ENCODE measurements at regions not wholly inside any gene's neighbourhood (a gene's known extent, or its start where the extent isn't known, plus 50 kb on each side); places are given as distances from the start of the nearest gene placed in this dataset.

DNA sequence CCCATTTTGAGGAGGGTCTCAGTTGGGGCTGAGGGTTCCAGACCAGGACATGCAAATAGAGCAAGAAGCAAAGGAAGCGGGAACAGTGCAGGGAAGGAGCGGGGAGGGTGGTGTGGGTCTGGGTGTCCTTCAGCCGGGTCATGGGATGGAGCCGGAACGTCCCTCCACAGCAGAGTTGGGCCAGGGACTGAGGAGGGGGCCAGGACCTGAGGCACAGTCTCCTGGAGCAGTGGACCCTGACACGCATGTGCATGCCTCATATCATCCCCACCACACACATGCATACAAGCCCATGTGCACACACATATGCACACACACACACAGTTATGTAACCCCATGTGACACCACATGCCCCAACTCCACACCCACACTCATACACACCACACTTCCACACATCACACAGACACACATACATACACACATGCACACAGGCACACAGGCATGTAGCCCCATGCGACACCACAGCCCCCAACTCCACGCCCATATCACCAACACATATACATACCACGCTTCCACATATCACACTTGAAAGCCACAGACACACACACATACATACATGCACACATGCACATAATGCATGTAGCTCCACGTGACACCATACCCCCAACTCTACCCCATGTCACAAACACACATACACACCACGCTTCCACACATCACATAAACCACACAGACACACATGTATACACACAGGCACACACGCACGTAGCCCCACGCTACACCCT lies 1026.6 kb downstream of the BRD1 start:
- Histone ChIP-seq H3K36me3 (replicated peaks; ENCODE audit: insufficient read depth, low read length) (no peaks in the 10 kb centered on the region), H3K4me1 (ENCODE audit: low read length) (no peaks in the 10 kb centered on the region), H3K27ac (ENCODE audit: low read length) (no peak overlapping the region), H3K9ac (ENCODE audit: low read length) (no peak overlapping the region), H3K79me2 (ENCODE audit: low read length) (no peaks in the 10 kb centered on the region), H3K9me2 (replicated peaks; ENCODE audit: insufficient read depth, low read length) (no peaks in the 10 kb centered on the region), H3K4me2 (ENCODE audit: low read depth, low read length) (no peak overlapping the region), H2AFZ (ENCODE audit: low read length) (no peak overlapping the region), H3K27me3 (replicated peaks; ENCODE audit: insufficient read depth, low read length) (no peaks in the 10 kb centered on the region), H3F3A (ENCODE audit: insufficient read depth, low read length) (no peaks in the 10 kb centered on the region), H4K20me1 (ENCODE audit: insufficient read depth, low read length) (no peaks in the 10 kb centered on the region), H3K9me3 (replicated peaks; ENCODE audit: insufficient read depth, low read length) (no peaks in the 10 kb centered on the region), H3K4me3 (ENCODE audit: low read length) (no peak overlapping the region)
- TF ChIP-seq EZH2 (optimal IDR thresholded peaks at IDR 0.05; ENCODE audit: low read depth, low read length) (no peak), EZH2phosphoT487 (IDR thresholded peaks at IDR 0.05; ENCODE audit: low read length) (no peak)
- TF ChIP-seq, protein P1, sequence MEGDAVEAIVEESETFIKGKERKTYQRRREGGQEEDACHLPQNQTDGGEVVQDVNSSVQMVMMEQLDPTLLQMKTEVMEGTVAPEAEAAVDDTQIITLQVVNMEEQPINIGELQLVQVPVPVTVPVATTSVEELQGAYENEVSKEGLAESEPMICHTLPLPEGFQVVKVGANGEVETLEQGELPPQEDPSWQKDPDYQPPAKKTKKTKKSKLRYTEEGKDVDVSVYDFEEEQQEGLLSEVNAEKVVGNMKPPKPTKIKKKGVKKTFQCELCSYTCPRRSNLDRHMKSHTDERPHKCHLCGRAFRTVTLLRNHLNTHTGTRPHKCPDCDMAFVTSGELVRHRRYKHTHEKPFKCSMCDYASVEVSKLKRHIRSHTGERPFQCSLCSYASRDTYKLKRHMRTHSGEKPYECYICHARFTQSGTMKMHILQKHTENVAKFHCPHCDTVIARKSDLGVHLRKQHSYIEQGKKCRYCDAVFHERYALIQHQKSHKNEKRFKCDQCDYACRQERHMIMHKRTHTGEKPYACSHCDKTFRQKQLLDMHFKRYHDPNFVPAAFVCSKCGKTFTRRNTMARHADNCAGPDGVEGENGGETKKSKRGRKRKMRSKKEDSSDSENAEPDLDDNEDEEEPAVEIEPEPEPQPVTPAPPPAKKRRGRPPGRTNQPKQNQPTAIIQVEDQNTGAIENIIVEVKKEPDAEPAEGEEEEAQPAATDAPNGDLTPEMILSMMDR (IDR thresholded peaks at IDR 0.05; ENCODE audit: low read length), result no peak
- no peak for DNase-seq

DNA sequence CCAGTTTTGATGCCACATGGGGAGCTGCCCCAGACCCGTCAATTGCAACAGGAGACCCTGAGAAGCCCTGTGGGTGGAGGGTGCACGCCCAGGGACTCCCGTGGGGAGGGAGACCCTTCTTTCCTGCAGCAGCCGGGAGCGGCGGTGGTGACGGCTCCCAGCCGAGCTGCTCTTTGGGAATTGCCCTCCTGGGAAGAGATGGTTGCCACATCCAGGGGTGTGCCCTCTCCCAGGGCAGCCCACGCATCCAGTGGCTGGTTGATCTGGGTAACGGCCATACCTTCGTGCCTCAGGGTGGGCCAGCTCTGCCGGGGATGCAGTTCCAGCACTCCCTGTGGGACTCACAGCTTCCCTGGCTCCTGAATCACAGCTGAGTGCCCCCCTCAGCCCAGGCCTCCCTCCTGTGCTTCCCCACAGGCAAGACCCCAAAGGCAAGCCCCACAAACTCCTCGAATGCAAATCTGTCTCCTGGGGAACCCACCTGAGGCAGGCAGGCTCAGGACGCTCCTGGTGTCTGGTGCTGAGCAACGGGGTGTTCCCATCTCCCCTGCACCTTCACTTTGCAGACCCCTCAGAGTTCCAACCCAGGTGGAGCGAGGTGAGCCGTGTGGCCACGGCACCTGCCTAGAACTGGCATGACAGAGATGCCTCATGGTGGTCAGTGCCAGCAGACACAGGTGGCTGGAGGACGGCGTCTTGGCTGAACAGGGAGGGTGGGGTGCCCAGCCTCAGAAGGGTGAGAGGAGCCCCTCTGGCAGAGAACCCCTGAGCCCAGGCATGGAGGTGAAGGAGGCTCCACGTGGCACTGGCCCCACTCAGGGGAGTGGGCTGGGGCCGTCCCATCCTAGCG lies 1027.4 kb downstream of the BRD1 start:
- no peaks in the 10 kb centered on the region for H3K79me2 ChIP-seq (ENCODE audit: low read length)
- no peak overlapping the region for H3K27ac ChIP-seq (ENCODE audit: low read length)
- H3F3A ChIP-seq (ENCODE audit: insufficient read depth, low read length), result no peaks in the 10 kb centered on the region
- H3K27me3 ChIP-seq (replicated peaks; ENCODE audit: insufficient read depth, low read length), result no peaks in the 10 kb centered on the region
- H3K4me2 ChIP-seq (ENCODE audit: low read depth, low read length), result no peak overlapping the region
- H2AFZ ChIP-seq (ENCODE audit: low read length), result no peak overlapping the region
- H3K9me3 ChIP-seq (replicated peaks; ENCODE audit: insufficient read depth, low read length), result no peaks in the 10 kb centered on the region
- no peaks in the 10 kb centered on the region for H3K36me3 ChIP-seq (replicated peaks; ENCODE audit: insufficient read depth, low read length)
- H3K9me2 ChIP-seq (replicated peaks; ENCODE audit: insufficient read depth, low read length), result no peaks in the 10 kb centered on the region
- DNase-seq, result no peak
- TF ChIP-seq EZH2phosphoT487 (IDR thresholded peaks at IDR 0.05; ENCODE audit: low read length) (no peak), EZH2 (optimal IDR thresholded peaks at IDR 0.05; ENCODE audit: low read depth, low read length) (no peak)
- no peak overlapping the region for H3K4me3 ChIP-seq (ENCODE audit: low read length)
- H4K20me1 ChIP-seq (ENCODE audit: insufficient read depth, low read length), result no peaks in the 10 kb centered on the region
- no peak overlapping the region for H3K9ac ChIP-seq (ENCODE audit: low read length)
- no peaks in the 10 kb centered on the region for H3K4me1 ChIP-seq (ENCODE audit: low read length)

DNA sequence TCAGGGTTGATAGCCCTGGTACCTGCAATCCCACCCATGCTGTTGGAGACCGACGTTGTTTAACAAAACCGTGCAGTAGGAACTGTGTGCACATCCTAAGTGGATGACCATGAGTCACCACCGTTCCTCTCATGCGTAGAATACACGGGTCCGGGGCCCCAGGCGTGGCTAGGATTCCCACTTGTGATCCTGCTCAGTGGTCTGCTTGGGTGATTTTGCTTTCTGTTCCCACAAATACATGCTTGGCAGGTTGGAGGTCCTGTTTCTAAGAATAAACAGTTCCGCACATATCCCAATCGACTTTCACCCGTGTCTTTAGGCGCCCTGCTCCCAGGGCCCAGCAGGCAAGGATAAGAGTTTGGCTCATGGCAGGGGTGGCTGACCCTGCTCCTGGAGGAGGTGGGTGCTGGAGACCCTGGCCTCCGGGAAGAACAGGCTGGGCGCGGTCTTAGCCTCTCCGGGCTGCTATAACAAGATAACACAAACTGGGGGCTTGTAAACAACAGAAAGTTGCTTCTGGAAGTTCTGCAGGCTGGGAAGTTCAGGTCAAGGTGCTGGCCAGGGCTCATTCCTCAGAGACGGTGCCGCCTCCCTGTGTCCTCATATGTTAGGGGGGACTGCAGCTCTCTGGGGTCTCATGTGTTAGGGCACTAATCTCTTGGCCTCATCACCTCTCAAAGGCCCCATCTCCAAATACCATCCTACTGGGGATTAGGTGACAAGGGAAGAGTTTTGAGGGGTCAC lies 1028.3 kb downstream of the BRD1 start:
- Histone ChIP-seq H3K9ac (ENCODE audit: low read length) (no peak overlapping the region), H3K4me2 (ENCODE audit: low read depth, low read length) (no peak overlapping the region)
- TF ChIP-seq EZH2 (optimal IDR thresholded peaks at IDR 0.05; ENCODE audit: low read depth, low read length) (no peak), EZH2phosphoT487 (IDR thresholded peaks at IDR 0.05; ENCODE audit: low read length) (no peak)
- TF ChIP-seq, protein P1 (IDR thresholded peaks at IDR 0.05; ENCODE audit: low read length), result no peak

More for the DNA sequence above, 1028.3 kb downstream of the BRD1 start:
- Histone ChIP-seq H4K20me1 (ENCODE audit: insufficient read depth, low read length) (no peaks in the 10 kb centered on the region), H3K9me3 (replicated peaks; ENCODE audit: insufficient read depth, low read length) (no peaks in the 10 kb centered on the region), H3K4me3 (ENCODE audit: low read length) (no peak overlapping the region), H3F3A (ENCODE audit: insufficient read depth, low read length) (no peaks in the 10 kb centered on the region), H3K79me2 (ENCODE audit: low read length) (no peaks in the 10 kb centered on the region), H3K36me3 (replicated peaks; ENCODE audit: insufficient read depth, low read length) (no peaks in the 10 kb centered on the region), H3K27ac (ENCODE audit: low read length) (no peak overlapping the region), H3K4me1 (ENCODE audit: low read length) (no peaks in the 10 kb centered on the region), H3K9me2 (replicated peaks; ENCODE audit: insufficient read depth, low read length) (no peaks in the 10 kb centered on the region), H3K27me3 (replicated peaks; ENCODE audit: insufficient read depth, low read length) (no peaks in the 10 kb centered on the region), H2AFZ (ENCODE audit: low read length) (no peak overlapping the region)
- no peak for DNase-seq

Data from MM.1S (cell line).